ENCODE measurements at regions not wholly inside any gene's neighbourhood (a gene's known extent, or its start where the extent isn't known, plus 50 kb on each side); places are given as distances from the start of the nearest gene placed in this dataset.
"Not testable (repeated sequence)": the region's sequence is repeated elsewhere in the genome, so short reads cannot be mapped to it uniquely, and the experiment has no call there.

DNA sequence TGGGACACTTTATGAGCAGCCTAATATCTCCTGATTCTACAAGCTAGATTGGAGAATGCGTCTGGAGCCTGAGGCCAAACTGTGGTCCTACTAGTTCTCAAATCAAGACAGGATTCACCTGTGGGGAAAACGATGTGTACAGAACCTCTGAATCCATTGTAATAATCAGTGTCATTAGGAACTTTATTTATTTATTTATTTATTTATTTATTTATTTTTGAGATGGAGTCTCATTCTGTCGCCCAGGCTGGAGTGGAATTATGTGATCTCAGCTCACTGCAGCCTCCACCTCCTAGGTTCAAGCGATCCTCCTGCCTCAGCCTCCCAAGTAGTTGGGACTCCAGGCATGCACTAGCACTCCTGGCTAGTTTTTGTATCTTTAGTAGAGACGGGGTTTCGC lies 52.6 kb upstream of the KIF26B start:
- DNase-seq; H3K27me3 ChIP-seq (ENCODE audit: control insufficient read depth, insufficient read depth, low read length); H3K4me1 Mint-ChIP-seq; H3K36me3 Mint-ChIP-seq; H3K4me3 Mint-ChIP-seq; H3K9me3 Mint-ChIP-seq; H3K27ac Mint-ChIP-seq; H3K27me3 Mint-ChIP-seq (ENCODE audit: low read depth in 2 of 2); intact Hi-C loops (cut with micrococcal nuclease); ATAC-seq; H3K4me1 ChIP-seq (ENCODE audit: control insufficient read depth, insufficient read depth, low read length); H3K36me3 ChIP-seq (ENCODE audit: control insufficient read depth, insufficient read depth, low read length); H3K27ac ChIP-seq (ENCODE audit: low read length); H3K9me3 ChIP-seq (ENCODE audit: control insufficient read depth, insufficient read depth, low read length); H3K4me3 ChIP-seq (ENCODE audit: low read length): not testable (repeated sequence)
- 93% methylated on average over 6 of the region's 6 CpGs for WGBS (ENCODE audit: insufficient coverage)

DNA sequence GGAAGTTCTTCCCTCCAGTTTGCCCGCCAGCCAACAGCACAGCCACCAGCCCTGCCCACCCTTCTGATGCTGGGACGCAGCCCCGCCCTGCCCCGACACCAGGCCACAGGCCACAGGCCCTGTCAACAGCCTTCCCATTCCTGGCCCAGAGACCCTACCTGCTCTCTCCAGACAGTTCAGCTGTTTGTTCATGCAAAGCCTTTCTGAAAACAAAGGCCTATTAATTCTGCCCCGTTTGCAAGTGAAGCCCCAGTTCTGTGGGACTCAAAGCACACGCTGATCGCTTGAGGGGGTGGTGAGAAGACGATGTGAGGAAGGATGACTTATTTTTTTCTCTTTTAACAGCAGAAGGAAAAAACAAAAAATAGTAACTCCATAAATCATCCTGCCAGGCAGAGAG lies 55.4 kb upstream of the KIF26B start:
- DNase-seq, result no peak
- intact Hi-C loops (cut with micrococcal nuclease), result no loop called here
- Histone ChIP-seq H3K36me3 (ENCODE audit: control insufficient read depth, insufficient read depth, low read length) (no peaks in the 10 kb centered on the region), H3K4me1 (ENCODE audit: control insufficient read depth, insufficient read depth, low read length) (no peaks in the 10 kb centered on the region), H3K4me3 (ENCODE audit: low read length) (no peak overlapping the region), H3K9me3 (ENCODE audit: control insufficient read depth, insufficient read depth, low read length) (no peaks in the 10 kb centered on the region), H3K27ac (ENCODE audit: low read length) (no peak overlapping the region), H3K27me3 (ENCODE audit: control insufficient read depth, insufficient read depth, low read length) (no peaks in the 10 kb centered on the region)
- H3K36me3 Mint-ChIP-seq, result no peaks in the 10 kb centered on the region
- no peaks in the 10 kb centered on the region for H3K9me3 Mint-ChIP-seq
- H3K27me3 Mint-ChIP-seq (ENCODE audit: low read depth in 2 of 2), result peaks cover 0 to 2% of the 10 kb centered on the region in 2 donors
- 91% methylated on average over 7 of the region's 8 CpGs for WGBS (ENCODE audit: insufficient coverage)
- H3K27ac Mint-ChIP-seq, result no peak overlapping the region
- ATAC-seq, result no peak
- no peaks in the 10 kb centered on the region for H3K4me1 Mint-ChIP-seq
- no peak for TF ChIP-seq CTCF (IDR thresholded peaks at IDR 0.05)
- H3K4me3 Mint-ChIP-seq, result no peak overlapping the region

DNA sequence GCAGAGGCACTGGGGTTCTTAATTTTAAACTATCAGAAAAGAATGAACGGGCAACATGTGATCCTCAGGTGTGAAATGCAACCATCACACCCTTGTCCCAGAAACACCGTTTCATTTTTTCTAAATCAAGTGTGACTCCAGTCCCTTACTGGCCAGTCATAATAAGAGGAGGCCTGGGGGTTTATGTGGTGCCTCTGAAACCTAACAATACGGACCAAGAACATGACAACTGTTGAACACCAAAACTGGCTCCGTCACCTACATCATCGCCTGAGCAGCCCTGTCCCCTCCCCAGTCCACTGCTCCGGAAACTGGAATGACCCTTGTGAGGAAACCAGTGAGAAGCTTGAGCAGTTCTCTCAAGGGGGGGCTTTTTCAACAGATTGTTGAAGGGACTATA lies 55.9 kb upstream of the KIF26B start:
- DNase-seq (no peak), ATAC-seq (no peak)
- H3K4me3 Mint-ChIP-seq, result no peak overlapping the region
- no peak for TF ChIP-seq CTCF (IDR thresholded peaks at IDR 0.05)
- no peaks in the 10 kb centered on the region for H3K36me3 Mint-ChIP-seq
- Histone ChIP-seq H3K27ac (ENCODE audit: low read length) (no peak overlapping the region), H3K9me3 (ENCODE audit: control insufficient read depth, insufficient read depth, low read length) (no peaks in the 10 kb centered on the region), H3K4me3 (ENCODE audit: low read length) (no peak overlapping the region), H3K27me3 (ENCODE audit: control insufficient read depth, insufficient read depth, low read length) (no peaks in the 10 kb centered on the region), H3K36me3 (ENCODE audit: control insufficient read depth, insufficient read depth, low read length) (no peaks in the 10 kb centered on the region), H3K4me1 (ENCODE audit: control insufficient read depth, insufficient read depth, low read length) (no peaks in the 10 kb centered on the region)
- H3K27ac Mint-ChIP-seq, result no peak overlapping the region
- WGBS (ENCODE audit: insufficient coverage), result 89% methylated on average over 6 of the region's 6 CpGs
- intact Hi-C loops (cut with micrococcal nuclease), result no loop called here
- peaks cover 0 to 2% of the 10 kb centered on the region in 2 donors for H3K27me3 Mint-ChIP-seq (ENCODE audit: low read depth in 2 of 2)
- H3K9me3 Mint-ChIP-seq, result no peaks in the 10 kb centered on the region
- H3K4me1 Mint-ChIP-seq, result no peaks in the 10 kb centered on the region

- Histone ChIP-seq H3K4me3 (ENCODE audit: low read length) (no peak overlapping the region), H3K36me3 (ENCODE audit: control insufficient read depth, insufficient read depth, low read length) (no peaks in the 10 kb centered on the region), H3K9me3 (ENCODE audit: control insufficient read depth, insufficient read depth, low read length) (no peaks in the 10 kb centered on the region), H3K4me1 (ENCODE audit: control insufficient read depth, insufficient read depth, low read length) (no peaks in the 10 kb centered on the region), H3K27me3 (ENCODE audit: control insufficient read depth, insufficient read depth, low read length) (no peaks in the 10 kb centered on the region), H3K27ac (ENCODE audit: low read length) (no peak overlapping the region)
- H3K36me3 Mint-ChIP-seq, result no peaks in the 10 kb centered on the region
- DNase-seq, result no peak
- intact Hi-C loops (cut with micrococcal nuclease), result no loop called here
- H3K27me3 Mint-ChIP-seq (ENCODE audit: low read depth in 2 of 2), result peaks cover 0 to 2% of the 10 kb centered on the region in 2 donors
- H3K27ac Mint-ChIP-seq, result no peak overlapping the region
- H3K4me3 Mint-ChIP-seq, result no peak overlapping the region
- ATAC-seq, result no peak
- H3K4me1 Mint-ChIP-seq, result no peaks in the 10 kb centered on the region
- whole genome bisulfite sequencing (ENCODE audit: insufficient coverage), result 93% methylated on average over 5 of the region's 5 CpGs
- H3K9me3 Mint-ChIP-seq, result no peaks in the 10 kb centered on the region
- no peak for TF ChIP-seq CTCF (IDR thresholded peaks at IDR 0.05)
These were observed 58.3 kb upstream of the KIF26B start for GRCh38 chr1:245096311-245097066.
